ENCODE measurements at regions not wholly inside any gene's neighbourhood (a gene's known extent, or its start where the extent isn't known, plus 50 kb on each side); places are given as distances from the start of the nearest gene placed in this dataset.
A peak's percentile ranks its signal among the peaks of the same experiment; 100 is the strongest.

GRCh38 chr2:220033546-220033945 lies 406.1 kb downstream of the SLC4A3 start:
- H3K14ac ChIP-seq (ENCODE audit: low read length): no peak overlapping the region
- no CpG with 5 or more reads among the region's 1 CpG for WGBS, 2 donors (ENCODE audit: extremely low coverage in 2 of 2, insufficient read length in 2 of 2, insufficient replicate concordance in 1 of 2)
- H2BK15ac ChIP-seq (ENCODE audit: low read length): no peak overlapping the region
- H3K18ac ChIP-seq (ENCODE audit: low read length): no peak overlapping the region
- no peak overlapping the region for H3K4me2 ChIP-seq (ENCODE audit: insufficient read depth, low read length, poor library complexity, severe bottlenecking)
- no peak overlapping the region for H3K9ac ChIP-seq (ENCODE audit: low read depth, low read length, poor library complexity)
- H3K4me1 ChIP-seq (ENCODE audit: control insufficient read depth in 2 of 2, insufficient read depth in 1 of 2, low read depth in 1 of 2, low read length in 2 of 2): no peaks in the 10 kb centered on the region
- no peaks in the 10 kb centered on the region for H3K79me1 ChIP-seq (ENCODE audit: low read depth, low read length)
- no peaks in the 10 kb centered on the region for H3K9me3 ChIP-seq (replicated peaks in 1 of 2; ENCODE audit: control insufficient read depth in 2 of 2, insufficient read depth in 1 of 2, low read depth in 1 of 2, low read length in 2 of 2)
- no peak overlapping the region for H3K4ac ChIP-seq (ENCODE audit: low read length)
- no peak overlapping the region for H3K27ac ChIP-seq (replicated peaks; ENCODE audit: low read length)
- H2BK120ac ChIP-seq (ENCODE audit: low read depth, low read length): no peak overlapping the region
- no peak overlapping the region for H2BK5ac ChIP-seq (ENCODE audit: low read length)
- H2AFZ ChIP-seq (ENCODE audit: low read length): no peak overlapping the region
- H4K8ac ChIP-seq (ENCODE audit: low read depth, low read length): no peak overlapping the region
- H2BK12ac ChIP-seq (ENCODE audit: low read length): no peak overlapping the region
- DNase-seq (ENCODE audit: low spot score): no peak
- peaks cover 0 to 10% (median 0%) of the 10 kb centered on the region in 3 experiments for H3K27me3 ChIP-seq (ENCODE audit: control insufficient read depth in 3 of 3, insufficient read depth in 3 of 3, low read depth in 1 of 3, low read length in 3 of 3)
- H4K91ac ChIP-seq (ENCODE audit: low read depth, low read length, poor library complexity): no peak overlapping the region
- no peak overlapping the region for H3K4me3 ChIP-seq (ENCODE audit: low read length in 2 of 2)
- no peak overlapping the region for H3K23ac ChIP-seq (ENCODE audit: low read depth, low read length, poor library complexity)
- H3K36me3 ChIP-seq (replicated peaks in 1 of 2; ENCODE audit: control insufficient read depth in 2 of 2, insufficient read depth in 2 of 2, low read length in 2 of 2): no peaks in the 10 kb centered on the region
- H2AK5ac ChIP-seq (ENCODE audit: low read depth, low read length): no peak overlapping the region

GRCh38 chr2:220034426-220035130 lies 407.1 kb downstream of the SLC4A3 start:
- Histone ChIP-seq H2BK12ac (ENCODE audit: low read length) (no peak overlapping the region), H3K27ac (replicated peaks; ENCODE audit: low read length) (no peak overlapping the region), H3K4me3 (ENCODE audit: low read length in 2 of 2) (no peak overlapping the region), H3K18ac (ENCODE audit: low read length) (no peak overlapping the region), H4K8ac (ENCODE audit: low read depth, low read length) (no peak overlapping the region), H4K91ac (ENCODE audit: low read depth, low read length, poor library complexity) (no peak overlapping the region), H2AFZ (ENCODE audit: low read length) (no peak overlapping the region), H3K4me2 (ENCODE audit: insufficient read depth, low read length, poor library complexity, severe bottlenecking) (no peak overlapping the region), H2AK5ac (ENCODE audit: low read depth, low read length) (no peak overlapping the region), H3K9ac (ENCODE audit: low read depth, low read length, poor library complexity) (no peak overlapping the region), H3K79me1 (ENCODE audit: low read depth, low read length) (no peaks in the 10 kb centered on the region), H3K27me3 (ENCODE audit: control insufficient read depth in 3 of 3, insufficient read depth in 3 of 3, low read depth in 1 of 3, low read length in 3 of 3) (peaks cover 0 to 7% (median 0%) of the 10 kb centered on the region in 3 experiments), H3K4ac (ENCODE audit: low read length) (no peak overlapping the region), H2BK15ac (ENCODE audit: low read length) (no peak overlapping the region), H3K9me3 (replicated peaks in 1 of 2; ENCODE audit: control insufficient read depth in 2 of 2, insufficient read depth in 1 of 2, low read depth in 1 of 2, low read length in 2 of 2) (no peaks in the 10 kb centered on the region), H3K23ac (ENCODE audit: low read depth, low read length, poor library complexity) (peak overlapping the region; percentile 26), H3K14ac (ENCODE audit: low read length) (no peak overlapping the region), H2BK5ac (ENCODE audit: low read length) (no peak overlapping the region), H2BK120ac (ENCODE audit: low read depth, low read length) (no peak overlapping the region), H3K4me1 (ENCODE audit: control insufficient read depth in 2 of 2, insufficient read depth in 1 of 2, low read depth in 1 of 2, low read length in 2 of 2) (peaks cover 0 to under 1% of the 10 kb centered on the region in 2 donors), H3K36me3 (replicated peaks in 1 of 2; ENCODE audit: control insufficient read depth in 2 of 2, insufficient read depth in 2 of 2, low read length in 2 of 2) (no peaks in the 10 kb centered on the region)
- DNase-seq (ENCODE audit: low spot score): no peak

- Histone ChIP-seq H4K91ac (ENCODE audit: low read depth, low read length, poor library complexity) (no peak overlapping the region), H2AFZ (ENCODE audit: low read length) (no peak overlapping the region), H3K4me2 (ENCODE audit: insufficient read depth, low read length, poor library complexity, severe bottlenecking) (no peak overlapping the region), H3K9ac (ENCODE audit: low read depth, low read length, poor library complexity) (no peak overlapping the region), H2AK5ac (ENCODE audit: low read depth, low read length) (no peak overlapping the region), H4K8ac (ENCODE audit: low read depth, low read length) (no peak overlapping the region), H3K4ac (ENCODE audit: low read length) (no peak overlapping the region), H2BK12ac (ENCODE audit: low read length) (no peak overlapping the region), H3K23ac (ENCODE audit: low read depth, low read length, poor library complexity) (no peak overlapping the region), H2BK120ac (ENCODE audit: low read depth, low read length) (no peak overlapping the region), H3K9me3 (replicated peaks in 1 of 2; ENCODE audit: control insufficient read depth in 2 of 2, insufficient read depth in 1 of 2, low read depth in 1 of 2, low read length in 2 of 2) (no peaks in the 10 kb centered on the region), H3K4me3 (ENCODE audit: low read length in 2 of 2) (no peak overlapping the region), H2BK5ac (ENCODE audit: low read length) (no peak overlapping the region), H2BK15ac (ENCODE audit: low read length) (no peak overlapping the region), H3K4me1 (ENCODE audit: control insufficient read depth in 2 of 2, insufficient read depth in 1 of 2, low read depth in 1 of 2, low read length in 2 of 2) (peaks cover 0 to 2% of the 10 kb centered on the region in 2 donors), H3K18ac (ENCODE audit: low read length) (no peak overlapping the region), H3K27me3 (ENCODE audit: control insufficient read depth in 3 of 3, insufficient read depth in 3 of 3, low read depth in 1 of 3, low read length in 3 of 3) (peaks cover 0 to 4% (median 0%) of the 10 kb centered on the region in 3 experiments), H3K79me1 (ENCODE audit: low read depth, low read length) (no peaks in the 10 kb centered on the region), H3K27ac (replicated peaks; ENCODE audit: low read length) (no peak overlapping the region), H3K36me3 (replicated peaks in 1 of 2; ENCODE audit: control insufficient read depth in 2 of 2, insufficient read depth in 2 of 2, low read length in 2 of 2) (no peaks in the 10 kb centered on the region), H3K14ac (ENCODE audit: low read length) (no peak overlapping the region)
- DNase-seq (ENCODE audit: low spot score): no peak
These were observed 409.0 kb downstream of the SLC4A3 start for GRCh38 chr2:220036431-220036830.

- Histone ChIP-seq H4K8ac (ENCODE audit: low read depth, low read length) (no peak overlapping the region), H2BK12ac (ENCODE audit: low read length) (no peak overlapping the region), H3K18ac (ENCODE audit: low read length) (no peak overlapping the region), H2BK120ac (ENCODE audit: low read depth, low read length) (no peak overlapping the region), H3K4me2 (ENCODE audit: insufficient read depth, low read length, poor library complexity, severe bottlenecking) (no peak overlapping the region), H3K4me1 (ENCODE audit: control insufficient read depth in 2 of 2, insufficient read depth in 1 of 2, low read depth in 1 of 2, low read length in 2 of 2) (peaks cover 0 to 6% of the 10 kb centered on the region in 2 donors), H3K23ac (ENCODE audit: low read depth, low read length, poor library complexity) (no peak overlapping the region), H3K79me1 (ENCODE audit: low read depth, low read length) (no peaks in the 10 kb centered on the region), H3K4ac (ENCODE audit: low read length) (no peak overlapping the region), H4K91ac (ENCODE audit: low read depth, low read length, poor library complexity) (no peak overlapping the region), H3K9me3 (replicated peaks in 1 of 2; ENCODE audit: control insufficient read depth in 2 of 2, insufficient read depth in 1 of 2, low read depth in 1 of 2, low read length in 2 of 2) (no peaks in the 10 kb centered on the region), H3K27ac (replicated peaks; ENCODE audit: low read length) (no peak overlapping the region), H2AFZ (ENCODE audit: low read length) (no peak overlapping the region), H3K9ac (ENCODE audit: low read depth, low read length, poor library complexity) (no peak overlapping the region), H3K36me3 (replicated peaks in 1 of 2; ENCODE audit: control insufficient read depth in 2 of 2, insufficient read depth in 2 of 2, low read length in 2 of 2) (no peaks in the 10 kb centered on the region), H2BK5ac (ENCODE audit: low read length) (no peak overlapping the region), H3K14ac (ENCODE audit: low read length) (no peak overlapping the region), H2BK15ac (ENCODE audit: low read length) (no peak overlapping the region), H2AK5ac (ENCODE audit: low read depth, low read length) (no peak overlapping the region), H3K4me3 (ENCODE audit: low read length in 2 of 2) (no peak overlapping the region), H3K27me3 (ENCODE audit: control insufficient read depth in 3 of 3, insufficient read depth in 3 of 3, low read depth in 1 of 3, low read length in 3 of 3) (peaks cover 0 to 4% (median 0%) of the 10 kb centered on the region in 3 experiments)
- no peak for DNase-seq (ENCODE audit: low spot score)
- no CpG with 5 or more reads among the region's 5 CpGs for WGBS, 2 donors (ENCODE audit: extremely low coverage in 2 of 2, insufficient read length in 2 of 2, insufficient replicate concordance in 1 of 2)
These were observed 412.9 kb downstream of the SLC4A3 start for GRCh38 chr2:220040346-220040745.

All from neuronal stem cell (in vitro differentiated cells).